HFF-Myc (cell line): ENCODE measurements at regions not wholly inside any gene's neighbourhood (a gene's known extent, or its start where the extent isn't known, plus 50 kb on each side); places are given as distances from the start of the nearest gene placed in this dataset.

Experiments used
- DNase-seq: peaks from one replicate; pipeline ENCODE4 v3.0.0-alpha.2; 2011; ENCODE audit warnings: low read depth; ENCODE audit errors: extremely low read depth
- H3K4me3 ChIP-seq: replicated peaks from 2 replicates; pipeline ENCODE4 v1.5.1; 2011; ENCODE audit warnings: low read depth, mild to moderate bottlenecking, control low read depth, low read length
- CTCF ChIP-seq: IDR thresholded peaks from 2 replicates; pipeline ENCODE4 v1.5.1; 2012; ENCODE audit warnings: mild to moderate bottlenecking, low read depth, low read length, control low read depth; ENCODE audit errors: missing control alignments

DNA sequence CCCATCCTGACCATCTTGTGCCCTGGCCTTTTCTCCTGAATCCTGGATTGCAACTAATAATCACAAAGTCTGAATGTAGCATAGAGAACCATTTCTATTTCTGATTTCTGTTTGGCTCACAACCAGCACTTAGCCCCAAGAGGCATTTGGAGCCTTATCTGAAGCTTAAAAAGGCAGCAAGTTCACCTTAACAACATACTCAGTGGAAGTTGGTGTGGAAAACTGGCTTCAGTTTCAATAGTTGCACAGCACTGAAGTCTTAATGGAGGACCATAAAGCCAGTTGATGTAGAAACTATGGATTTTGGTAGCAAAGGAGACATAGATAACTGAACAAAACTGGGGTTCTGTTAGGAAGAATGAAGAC, 574.1 kb downstream of the PSAT1 start:
- TF ChIP-seq CTCF = no peak
- no peak overlapping the region for H3K4me3 ChIP-seq
- DNase-seq = no peak

- H3K4me3 ChIP-seq = no peak overlapping the region
- peak; percentile 94 for DNase-seq
- no peak for TF ChIP-seq CTCF
Observed at GRCh38 chr9:78871452-78872331, 574.8 kb downstream of the PSAT1 start.

GRCh38 chr9:78874061-78874460, 577.1 kb downstream of the PSAT1 start:
- H3K4me3 ChIP-seq = no peak overlapping the region
- TF ChIP-seq CTCF = no peak
- no peak for DNase-seq

GRCh38 chr9:78879324-78880100, 582.6 kb downstream of the PSAT1 start:
- no peak for DNase-seq
- no peak for TF ChIP-seq CTCF
- no peak overlapping the region for H3K4me3 ChIP-seq

DNA sequence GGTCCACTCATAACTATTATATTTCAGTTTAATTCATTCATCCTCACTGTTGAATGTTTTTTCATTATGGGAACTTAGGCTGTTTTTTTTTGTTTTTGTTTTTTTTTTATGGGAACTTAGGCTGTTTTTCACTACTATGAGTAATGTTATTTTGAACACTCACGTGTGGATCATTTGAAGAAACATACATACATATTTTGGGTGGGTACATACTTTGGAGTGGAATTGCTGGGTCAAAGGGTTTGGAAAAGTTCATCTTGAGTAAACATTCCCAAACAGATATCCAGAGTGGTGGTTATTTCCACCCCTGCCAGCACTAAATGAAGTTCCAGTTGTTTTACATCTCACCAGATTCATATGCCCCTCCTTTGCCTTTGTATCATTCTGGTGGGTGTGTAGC, 584.4 kb downstream of the PSAT1 start:
- no peak for TF ChIP-seq CTCF
- H3K4me3 ChIP-seq = no peak overlapping the region
- DNase-seq = no peak

DNA sequence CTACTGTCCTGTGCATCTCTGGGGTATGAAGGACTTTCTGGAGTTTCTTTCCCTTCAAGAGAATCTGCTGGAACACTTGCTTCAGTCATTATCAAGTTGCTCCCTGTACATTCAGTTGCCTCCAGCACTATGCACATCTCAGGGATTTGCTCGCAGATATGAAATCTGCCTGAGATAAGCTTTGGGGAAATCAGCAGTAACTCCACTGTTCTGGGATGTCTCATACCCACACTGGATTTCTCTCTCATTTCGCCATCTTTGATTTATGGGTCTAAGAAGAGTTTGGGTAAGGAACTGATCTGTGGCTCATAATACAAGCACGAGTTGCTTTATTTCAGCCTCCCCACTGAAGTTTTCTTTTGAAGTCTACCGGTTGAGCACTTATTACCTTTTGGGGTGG, 585.6 kb downstream of the PSAT1 start:
- no peak for DNase-seq
- no peak for TF ChIP-seq CTCF
- no peak overlapping the region for H3K4me3 ChIP-seq
